OCI-LY3 (cell line): ENCODE measurements at regions not wholly inside any gene's neighbourhood (a gene's known extent, or its start where the extent isn't known, plus 50 kb on each side); places are given as distances from the start of the nearest gene placed in this dataset.

Source experiments
- EZH2phosphoT487 ChIP-seq: fragments of 200-600 bp; shearing (Covaris generic); IDR thresholded peaks from 2 replicates; pipeline ENCODE4 v1.6.1; 2018; ENCODE audit warnings: antibody characterized with exemption, mixed run types, low read depth
- TF ChIP-seq, protein P1 (sequence below): fragments of 200-600, 300-600 bp; sonication (generic); IDR thresholded peaks from 2 replicates; pipeline ENCODE4 v1.5.1; 2014; ENCODE audit warnings: antibody characterized with exemption, low read length, low read depth

DNA sequence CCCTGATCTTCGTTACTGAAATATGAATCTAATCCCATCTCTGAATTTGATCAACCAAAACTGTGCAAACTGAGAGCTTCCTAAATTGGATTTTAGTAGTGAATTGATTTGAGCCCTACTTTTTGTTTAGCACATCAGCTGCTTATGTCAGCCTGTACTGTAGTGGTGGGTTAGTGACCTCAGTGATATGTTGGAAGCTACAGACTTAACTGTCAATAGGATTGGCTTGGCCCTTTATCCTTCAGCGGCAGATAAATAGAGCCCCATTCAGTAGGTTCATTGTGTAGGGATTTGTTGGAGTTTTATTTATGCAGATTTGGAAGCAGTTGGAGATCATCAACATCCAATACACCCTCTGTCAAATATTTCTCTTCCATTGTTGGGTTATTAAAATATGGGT, 409.7 kb downstream of the SOX2 start:
- TF ChIP-seq, protein P1, sequence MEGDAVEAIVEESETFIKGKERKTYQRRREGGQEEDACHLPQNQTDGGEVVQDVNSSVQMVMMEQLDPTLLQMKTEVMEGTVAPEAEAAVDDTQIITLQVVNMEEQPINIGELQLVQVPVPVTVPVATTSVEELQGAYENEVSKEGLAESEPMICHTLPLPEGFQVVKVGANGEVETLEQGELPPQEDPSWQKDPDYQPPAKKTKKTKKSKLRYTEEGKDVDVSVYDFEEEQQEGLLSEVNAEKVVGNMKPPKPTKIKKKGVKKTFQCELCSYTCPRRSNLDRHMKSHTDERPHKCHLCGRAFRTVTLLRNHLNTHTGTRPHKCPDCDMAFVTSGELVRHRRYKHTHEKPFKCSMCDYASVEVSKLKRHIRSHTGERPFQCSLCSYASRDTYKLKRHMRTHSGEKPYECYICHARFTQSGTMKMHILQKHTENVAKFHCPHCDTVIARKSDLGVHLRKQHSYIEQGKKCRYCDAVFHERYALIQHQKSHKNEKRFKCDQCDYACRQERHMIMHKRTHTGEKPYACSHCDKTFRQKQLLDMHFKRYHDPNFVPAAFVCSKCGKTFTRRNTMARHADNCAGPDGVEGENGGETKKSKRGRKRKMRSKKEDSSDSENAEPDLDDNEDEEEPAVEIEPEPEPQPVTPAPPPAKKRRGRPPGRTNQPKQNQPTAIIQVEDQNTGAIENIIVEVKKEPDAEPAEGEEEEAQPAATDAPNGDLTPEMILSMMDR, result no peak
- no peak for TF ChIP-seq EZH2phosphoT487
